MM.1S (cell line): ENCODE measurements at regions not wholly inside any gene's neighbourhood (a gene's known extent, or its start where the extent isn't known, plus 50 kb on each side); places are given as distances from the start of the nearest gene placed in this dataset.

ENCODE experiments used
- DNase-seq: peaks from one replicate; pipeline ENCODE4 v3.0.0-alpha.2; 2015
- H2AFZ ChIP-seq: fragments of 300-600 bp; sonication (generic); 2 replicates; pipeline ENCODE4 v1.6.0; 2016; ENCODE audit warnings: antibody characterized with exemption, low read length
- H3F3A ChIP-seq: fragments of 300-600 bp; sonication (generic); 2 replicates; pipeline ENCODE4 v1.6.1; 2016; ENCODE audit warnings: mild to moderate bottlenecking, antibody characterized with exemption, low read length, moderate library complexity, mixed read lengths; ENCODE audit not compliant: insufficient read depth
- H3K27ac ChIP-seq: fragments of 300-600 bp; sonication (generic); 2 replicates; pipeline ENCODE4 v1.5.1; 2016; ENCODE audit warnings: mild to moderate bottlenecking, low read length
- H3K27me3 ChIP-seq: fragments of 300-600 bp; sonication (generic); replicated peaks from 2 replicates; pipeline ENCODE4 v1.6.0; 2016; ENCODE audit warnings: low read length; ENCODE audit not compliant: insufficient read depth
- H3K36me3 ChIP-seq: fragments of 300-600 bp; sonication (generic); replicated peaks from 2 replicates; pipeline ENCODE4 v1.6.1; 2016; ENCODE audit warnings: mild to moderate bottlenecking, low read length, mixed read lengths; ENCODE audit not compliant: insufficient read depth
- H3K4me1 ChIP-seq: fragments of 300-600 bp; sonication (generic); 2 replicates; pipeline ENCODE4 v1.6.1; 2016; ENCODE audit warnings: low read length, mixed read lengths
- H3K4me2 ChIP-seq: fragments of 300-600 bp; sonication (generic); 2 replicates; pipeline ENCODE4 v1.6.0; 2016; ENCODE audit warnings: low read depth, low read length
- H3K4me3 ChIP-seq: fragments of 300-600 bp; sonication (generic); 2 replicates; pipeline ENCODE4 v1.5.1; 2016; ENCODE audit warnings: low read length, mixed read lengths
- H3K79me2 ChIP-seq: fragments of 300-600 bp; sonication (generic); 2 replicates; pipeline ENCODE4 v1.6.1; 2016; ENCODE audit warnings: mixed run types, low read length, mixed read lengths
- H3K9ac ChIP-seq: fragments of 300-600 bp; sonication (generic); 2 replicates; pipeline ENCODE4 v1.6.1; 2016; ENCODE audit warnings: low read length, mixed read lengths
- H3K9me2 ChIP-seq: fragments of 300-600 bp; sonication (generic); replicated peaks from 2 replicates; pipeline ENCODE4 v1.6.1; 2016; ENCODE audit warnings: mild to moderate bottlenecking, low read length, mixed read lengths; ENCODE audit not compliant: insufficient read depth
- H3K9me3 ChIP-seq: fragments of 300-600 bp; sonication (generic); replicated peaks from 2 replicates; pipeline ENCODE4 v1.6.1; 2016; ENCODE audit warnings: mild to moderate bottlenecking, low read length, mixed read lengths; ENCODE audit not compliant: insufficient read depth
- H4K20me1 ChIP-seq: fragments of 300-600 bp; sonication (generic); 2 replicates; pipeline ENCODE4 v1.6.1; 2016; ENCODE audit warnings: mild to moderate bottlenecking, low read length, moderate library complexity, mixed read lengths; ENCODE audit not compliant: insufficient read depth
- CTCF ChIP-seq: fragments of 300-600 bp; sonication (generic); IDR thresholded peaks from 2 replicates; pipeline ENCODE4 v1.5.1; 2016; ENCODE audit warnings: antibody characterized with exemption, low read length, mixed read lengths
- EZH2 ChIP-seq: fragments of 300-600 bp; sonication (generic); optimal IDR thresholded peaks from 2 replicates; pipeline ENCODE3; 2017; ENCODE audit warnings: low read depth, mild to moderate bottlenecking, antibody characterized with exemption, low read length, mixed read lengths
- EZH2phosphoT487 ChIP-seq: fragments of 300-600 bp; sonication (generic); IDR thresholded peaks from 2 replicates; pipeline ENCODE4 v1.6.1; 2018; ENCODE audit warnings: antibody characterized with exemption, low read length

- Histone ChIP-seq H3K4me2 (no peak overlapping the region), H3K79me2 (no peaks in the 10 kb centered on the region), H3K4me3 (no peak overlapping the region), H3K9ac (no peak overlapping the region), H3K27me3 (no peaks in the 10 kb centered on the region), H3K27ac (no peak overlapping the region), H3K36me3 (no peaks in the 10 kb centered on the region), H3K9me3 (no peaks in the 10 kb centered on the region), H4K20me1 (no peaks in the 10 kb centered on the region), H3F3A (no peaks in the 10 kb centered on the region), H3K4me1 (no peaks in the 10 kb centered on the region), H2AFZ (no peak overlapping the region), H3K9me2 (no peaks in the 10 kb centered on the region)
- no peak for DNase-seq
- TF ChIP-seq EZH2phosphoT487: no peak
- TF ChIP-seq EZH2: no peak
- TF ChIP-seq CTCF: no peak
These were observed 120.7 kb upstream of the DTNBP1 start for GRCh38 chr6:15783484-15783883.

GRCh38 chr6:15781890-15782289 lies 119.1 kb upstream of the DTNBP1 start:
- no peaks in the 10 kb centered on the region for H3K9me3 ChIP-seq
- no peaks in the 10 kb centered on the region for H3F3A ChIP-seq
- no peak overlapping the region for H3K9ac ChIP-seq
- H3K4me1 ChIP-seq: no peaks in the 10 kb centered on the region
- H4K20me1 ChIP-seq: no peaks in the 10 kb centered on the region
- H3K9me2 ChIP-seq: no peaks in the 10 kb centered on the region
- TF ChIP-seq EZH2phosphoT487 (no peak), CTCF (no peak), EZH2 (no peak)
- H3K27me3 ChIP-seq: no peaks in the 10 kb centered on the region
- H3K79me2 ChIP-seq: no peaks in the 10 kb centered on the region
- H2AFZ ChIP-seq: no peak overlapping the region
- H3K27ac ChIP-seq: no peak overlapping the region
- DNase-seq: no peak
- no peak overlapping the region for H3K4me2 ChIP-seq
- H3K36me3 ChIP-seq: no peaks in the 10 kb centered on the region
- no peak overlapping the region for H3K4me3 ChIP-seq

- H2AFZ ChIP-seq: no peak overlapping the region
- H3K4me1 ChIP-seq: no peaks in the 10 kb centered on the region
- H3K9me2 ChIP-seq: no peaks in the 10 kb centered on the region
- H3K36me3 ChIP-seq: no peaks in the 10 kb centered on the region
- H3K4me3 ChIP-seq: no peak overlapping the region
- TF ChIP-seq CTCF (no peak), EZH2 (no peak), EZH2phosphoT487 (no peak)
- no peak for DNase-seq
- no peak overlapping the region for H3K4me2 ChIP-seq
- no peaks in the 10 kb centered on the region for H3K79me2 ChIP-seq
- no peaks in the 10 kb centered on the region for H3K9me3 ChIP-seq
- no peaks in the 10 kb centered on the region for H3K27me3 ChIP-seq
- H3F3A ChIP-seq: no peaks in the 10 kb centered on the region
- no peak overlapping the region for H3K27ac ChIP-seq
- no peaks in the 10 kb centered on the region for H4K20me1 ChIP-seq
- no peak overlapping the region for H3K9ac ChIP-seq
These were observed 118.5 kb upstream of the DTNBP1 start for GRCh38 chr6:15781333-15781732.
